K562 (cell line): ENCODE measurements at regions not wholly inside any gene's neighbourhood (a gene's known extent, or its start where the extent isn't known, plus 50 kb on each side); places are given as distances from the start of the nearest gene placed in this dataset.

Experiments used
- ATAC-seq: fragments of 200-7000 bp; cut with Tn5 transposase; 3 replicates; pipeline ENCODE4 v1.9.1; 2020; ENCODE audit warnings: moderate library complexity
- BruUV-seq: library from RNA; stranded (reverse); fragments of 400-500 nt; replicated peaks from 2 replicates; lab custom pipeline; 2021; lab: Mats Ljungman, UMichigan
- CTCF ChIA-PET: fragments of 300-600 bp; formaldehyde crosslinking; extraction: SDS; loops from one replicate; lab custom pipeline; 2021; ENCODE audit warnings: low intra/inter-chr PET ratio; lab: Yijun Ruan, JAX
- POLR2A ChIA-PET: fragments of 300-600, 350-650 bp; sonication (Branson Sonifier 250); formaldehyde crosslinking; extraction: SDS; loops from one replicate; lab custom pipeline; 2021; ENCODE audit warnings: antibody characterized with exemption, inconsistent platforms; lab: Yijun Ruan, JAX
- DNase-seq, 4 experiments: peaks; one replicate each; pipeline versions ENCODE4 v3.0.0 to v3.0.0-alpha.2; 2011 to 2018; ENCODE audit warnings: low spot score in 3 of 4, mixed read lengths in 3 of 4; ENCODE audit errors: extremely low read depth in 1 of 4
- FAIRE-seq: peaks from 2 replicates; lab custom pipeline; 2011; peaks lifted over from hg19 to GRCh38; lab: Jason Lieb, UNC
- H2AFZ ChIP-seq: 2 replicates; pipeline ENCODE4 v1.6.0; 2011; ENCODE audit warnings: low read depth, low read length, control low read depth, inconsistent platforms
- H3K27ac ChIP-seq: fragments of 200-600 bp; 3 replicates; pipeline ENCODE4 v1.8.0; 2011; ENCODE audit warnings: low read depth, mild to moderate bottlenecking, control low read depth, inconsistent platforms, low read length, moderate library complexity, mixed read lengths; ENCODE audit errors: extremely low read depth
- H3K27me3 ChIP-seq, 2 experiments: fragments of 300-600 bp in 1 of 2; 2 replicates in 1 of 2; 3 replicates in 1 of 2; pipeline versions ENCODE4 v1.6.0 to v1.8.0; 2011; ENCODE audit warnings: inconsistent platforms in 2 of 2, low read length in 2 of 2, mild to moderate bottlenecking in 1 of 2, mixed read lengths in 1 of 2, moderate library complexity in 1 of 2; ENCODE audit not compliant: control insufficient read depth in 2 of 2, insufficient read depth in 2 of 2
- H3K36me3 ChIP-seq: fragments of 300-600 bp; 3 replicates; pipeline ENCODE4 v1.8.0; 2011; ENCODE audit warnings: mild to moderate bottlenecking, low read length, inconsistent platforms; ENCODE audit not compliant: control insufficient read depth, insufficient read depth
- H3K4me1 ChIP-seq, 2 experiments: fragments of 200-600 bp in 1 of 2; replicated peaks in 1 of 2; 2 replicates in 1 of 2; 3 replicates in 1 of 2; pipeline versions ENCODE4 v1.5.1 to v1.8.0; 2011; ENCODE audit warnings: inconsistent platforms in 2 of 2, low read length in 2 of 2, mild to moderate bottlenecking in 1 of 2, mixed read lengths in 1 of 2, moderate library complexity in 1 of 2; ENCODE audit not compliant: control insufficient read depth in 2 of 2, insufficient read depth in 2 of 2
- H3K4me2 ChIP-seq: 2 replicates; pipeline ENCODE4 v1.6.1; 2011; ENCODE audit warnings: low read length, control low read depth, inconsistent platforms, mixed read lengths; ENCODE audit not compliant: insufficient read depth
- H3K4me3 ChIP-seq: fragments of 200-600 bp; sonication (generic), shearing (Covaris generic); 2 replicates; pipeline ENCODE4 v1.5.1; 2016; ENCODE audit warnings: control low read depth, inconsistent platforms
- H3K79me2 ChIP-seq: fragments of 200-600 bp; 3 replicates; pipeline ENCODE4 v1.8.0; 2011; ENCODE audit warnings: low read length, inconsistent platforms; ENCODE audit not compliant: control insufficient read depth, insufficient read depth
- H3K9ac ChIP-seq, 2 experiments: 2 replicates each; pipeline versions ENCODE4 v1.6.0 to v1.6.1; 2011; ENCODE audit warnings: low read depth in 2 of 2, low read length in 2 of 2, control low read depth in 1 of 2, inconsistent platforms in 1 of 2, mild to moderate bottlenecking in 1 of 2, mixed read lengths in 1 of 2; ENCODE audit not compliant: insufficient read depth in 1 of 2
- H3K9me1 ChIP-seq: one replicate; pipeline ENCODE4 v1.6.0; 2011; ENCODE audit warnings: inconsistent platforms, mild to moderate bottlenecking, low read length, moderate library complexity; ENCODE audit not compliant: control insufficient read depth, insufficient read depth
- H3K9me3 ChIP-seq: replicated peaks from 2 replicates; pipeline ENCODE4 v1.5.1; 2011; ENCODE audit warnings: low read depth, low read length, inconsistent platforms; ENCODE audit not compliant: control insufficient read depth, insufficient read depth
- H4K20me1 ChIP-seq: replicated peaks from 2 replicates; pipeline ENCODE4 v1.6.1; 2011; ENCODE audit warnings: low read length, inconsistent platforms, mixed read lengths; ENCODE audit not compliant: control insufficient read depth, insufficient read depth
- ARHGAP35 ChIP-seq: fragments of 450-650 bp; IDR thresholded peaks from 2 replicates; pipeline ENCODE4 v1.6.1; 2018; ENCODE audit not compliant: partially characterized antibody
- CEBPZ ChIP-seq: fragments of 150-350 bp; IDR thresholded peaks from 2 replicates; pipeline ENCODE4 v1.6.1; 2014; ENCODE audit warnings: low read depth, mild to moderate bottlenecking, low read length, borderline replicate concordance
- CTCFL ChIP-seq: IDR thresholded peaks from 2 replicates; pipeline ENCODE4 v1.6.1; 2011; ENCODE audit warnings: borderline replicate concordance, low read depth, mild to moderate bottlenecking, moderate library complexity, low read length; ENCODE audit not compliant: insufficient read depth, poor library complexity, severe bottlenecking
- DPF2 ChIP-seq: fragments of 450-650 bp; IDR thresholded peaks from 2 replicates; pipeline ENCODE4 v1.6.1; 2016
- FIP1L1 ChIP-seq: fragments of 200-400 bp; formaldehyde crosslinking; IDR thresholded peaks from 2 replicates; pipeline ENCODE4 v1.6.1; 2018; ENCODE audit warnings: mild to moderate bottlenecking, low read depth, low read length; ENCODE audit not compliant: poor library complexity, severe bottlenecking
- HDAC1 ChIP-seq, 2 experiments: fragments of 450-650 bp; IDR thresholded peaks; 2 replicates each; pipeline ENCODE4 v1.6.1; 2016 to 2017; ENCODE audit warnings: inconsistent platforms in 1 of 2, mild to moderate bottlenecking in 1 of 2, moderate library complexity in 1 of 2
- JUN ChIP-seq, 2 experiments: sonication (generic) in 1 of 2; formaldehyde crosslinking in 1 of 2; IDR thresholded peaks; 2 replicates each; pipeline versions ENCODE4 v1.6.1 to v1.8.0; 2012 to 2022; ENCODE audit warnings: borderline replicate concordance in 2 of 2, mild to moderate bottlenecking in 2 of 2, improper control_type of control experiment in 1 of 2, low read depth in 1 of 2, low read length in 1 of 2, missing genetic modification reagents in 1 of 2
- KLF16 ChIP-seq: IDR thresholded peaks from 2 replicates; pipeline ENCODE4 v1.6.1; 2016; ENCODE audit warnings: antibody characterized with exemption
- MAFK ChIP-seq: IDR thresholded peaks from 2 replicates; pipeline ENCODE4 v1.6.1; 2011; ENCODE audit warnings: low read length, improper control_type of control experiment
- NR3C1 ChIP-seq: sonication (generic); formaldehyde crosslinking; IDR thresholded peaks from 2 replicates; pipeline ENCODE4 v1.8.1; 2022; ENCODE audit warnings: missing genetic modification reagents
- PML ChIP-seq: IDR thresholded peaks from 2 replicates; pipeline ENCODE4 v1.6.1; 2012; ENCODE audit warnings: low read length, inconsistent platforms
- POU5F1 ChIP-seq: fragments of 150-350 bp; IDR thresholded peaks from 2 replicates; pipeline ENCODE4 v1.6.1; 2014; ENCODE audit warnings: borderline replicate concordance, low read length, low read depth, mild to moderate bottlenecking; ENCODE audit not compliant: partially characterized antibody
- TARDBP ChIP-seq: fragments of 450-650 bp; IDR thresholded peaks from 2 replicates; pipeline ENCODE4 v1.6.1; 2016
- WGBS: fragments of 100-300 bp; shearing (Covaris generic); methylation state at CpG from one replicate; pipeline ENCODE4 v1.1.6; 2016; ENCODE audit warnings: low coverage, mixed read lengths; ENCODE audit not compliant: insufficient coverage; ENCODE audit errors: missing lambda C conversion rate; 5-methylcytosine and 5-hydroxymethylcytosine counted together
- in situ Hi-C: fragments of 300-500 bp; cut with MboI; formaldehyde crosslinking; loops from 4 replicates; pipeline ENCODE4 v1.15.0; 2018; ENCODE audit warnings: inconsistent platforms, mixed read lengths
- intact Hi-C: fragments of 100-400 bp; cut with micrococcal nuclease; formaldehyde crosslinking; loops from 2 replicates; pipeline ENCODE4 v1.14.2; 2022
- TF ChIP-seq, protein P1 (sequence below): sonication (generic); formaldehyde crosslinking; IDR thresholded peaks from 2 replicates; pipeline ENCODE4 v1.8.0; 2022; ENCODE audit warnings: missing genetic modification reagents, mild to moderate bottlenecking, borderline replicate concordance
- TF ChIP-seq, protein P2 (sequence below): fragments of 250-450 bp; sonication (Bioruptor Pico); IDR thresholded peaks from 2 replicates; pipeline ENCODE4 v1.8.0; 2021; ENCODE audit warnings: moderate library complexity, mild to moderate bottlenecking, inconsistent platforms

- TF ChIP-seq POU5F1: no peak
- TF ChIP-seq, protein P1, sequence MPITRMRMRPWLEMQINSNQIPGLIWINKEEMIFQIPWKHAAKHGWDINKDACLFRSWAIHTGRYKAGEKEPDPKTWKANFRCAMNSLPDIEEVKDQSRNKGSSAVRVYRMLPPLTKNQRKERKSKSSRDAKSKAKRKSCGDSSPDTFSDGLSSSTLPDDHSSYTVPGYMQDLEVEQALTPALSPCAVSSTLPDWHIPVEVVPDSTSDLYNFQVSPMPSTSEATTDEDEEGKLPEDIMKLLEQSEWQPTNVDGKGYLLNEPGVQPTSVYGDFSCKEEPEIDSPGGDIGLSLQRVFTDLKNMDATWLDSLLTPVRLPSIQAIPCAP: no peak
- no peak for TF ChIP-seq ARHGAP35
- TF ChIP-seq TARDBP: no peak
- no peak for TF ChIP-seq HDAC1 (IDR thresholded peaks at IDR 0.05)
- TF ChIP-seq DPF2: no peak
These were observed 1283.6 kb downstream of the FSTL5 start (continued) for GRCh38 chr4:160880180-160880579.

- ChIA-PET POLR2A (no interaction called here), CTCF (no interaction called here)
- no TSS peak for BruUV-seq
- DNase-seq: no peak
- Histone ChIP-seq H3K27ac (no peak overlapping the region), H3K4me3 (no peak overlapping the region), H3K4me2 (no peak overlapping the region), H3K9ac (no peak overlapping the region), H3K27me3 (no peaks in the 10 kb centered on the region), H3K79me2 (no peaks in the 10 kb centered on the region), H2AFZ (no peak overlapping the region), H3K9me1 (no peaks in the 10 kb centered on the region), H3K4me1 (no peaks in the 10 kb centered on the region), H3K36me3 (no peaks in the 10 kb centered on the region), H3K9me3 (no peaks in the 10 kb centered on the region), H4K20me1 (no peaks in the 10 kb centered on the region)
- in situ Hi-C loops (no loop called here), intact Hi-C loops (no loop called here)
- no CpG with 5 or more reads among the region's 1 CpG for WGBS
- FAIRE-seq: no peak
- no peak for ATAC-seq
- no peak for TF ChIP-seq NR3C1 (CRISPR knock-in tag)
- no peak for TF ChIP-seq FIP1L1
- TF ChIP-seq KLF16: no peak
- TF ChIP-seq, protein P2, sequence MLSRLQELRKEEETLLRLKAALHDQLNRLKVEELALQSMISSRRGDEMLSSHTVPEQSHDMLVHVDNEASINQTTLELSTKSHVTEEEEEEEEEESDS (CRISPR knock-in tag): no peak
- TF ChIP-seq CTCFL: no peak
- no peak for TF ChIP-seq PML
- no peak for TF ChIP-seq MAFK
- TF ChIP-seq JUN (IDR thresholded peaks at IDR 0.05; ENCODE audit: borderline replicate concordance, low read depth, low read length): no peak
- TF ChIP-seq JUN (CRISPR knock-in tag; IDR thresholded peaks at IDR 0.05; ENCODE audit: borderline replicate concordance): no peak
- no peak for TF ChIP-seq CEBPZ
These were observed 1276.1 kb downstream of the FSTL5 start for GRCh38 chr4:160887668-160888067.
